Suppressor macrophage treated with lipopolysaccharide for 1 hour (primary cell): ENCODE measurements at regions not wholly inside any gene's neighbourhood (a gene's known extent, or its start where the extent isn't known, plus 50 kb on each side); places are given as distances from the start of the nearest gene placed in this dataset.
"Not testable (repeated sequence)": the region's sequence is repeated elsewhere in the genome, so short reads cannot be mapped to it uniquely, and the experiment has no call there.

Experiments
- DNase-seq, 3 donors: peaks; one replicate each; pipeline ENCODE4 v3.0.0-alpha.2; 2020 to 2022

DNA sequence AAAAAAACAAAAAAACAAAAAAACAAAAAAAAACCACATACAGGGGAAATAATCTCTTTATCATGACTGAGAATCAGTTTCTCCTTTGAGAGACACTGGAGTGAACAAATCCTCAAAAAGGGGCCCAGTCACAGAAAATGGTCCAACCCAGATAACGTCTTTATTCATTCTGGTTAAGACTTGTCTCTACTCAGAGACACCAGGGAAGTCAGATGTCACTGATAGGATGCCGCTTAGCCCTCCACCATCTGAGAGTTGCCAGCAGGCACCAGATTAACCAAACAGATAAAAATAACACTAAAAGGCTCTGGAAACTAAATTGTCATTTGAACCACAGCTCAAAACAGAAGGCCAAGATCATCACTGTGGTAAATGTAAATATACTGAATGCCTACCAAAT is 1163.4 kb upstream of the ATXN8OS start:
- no peak for DNase-seq

DNA sequence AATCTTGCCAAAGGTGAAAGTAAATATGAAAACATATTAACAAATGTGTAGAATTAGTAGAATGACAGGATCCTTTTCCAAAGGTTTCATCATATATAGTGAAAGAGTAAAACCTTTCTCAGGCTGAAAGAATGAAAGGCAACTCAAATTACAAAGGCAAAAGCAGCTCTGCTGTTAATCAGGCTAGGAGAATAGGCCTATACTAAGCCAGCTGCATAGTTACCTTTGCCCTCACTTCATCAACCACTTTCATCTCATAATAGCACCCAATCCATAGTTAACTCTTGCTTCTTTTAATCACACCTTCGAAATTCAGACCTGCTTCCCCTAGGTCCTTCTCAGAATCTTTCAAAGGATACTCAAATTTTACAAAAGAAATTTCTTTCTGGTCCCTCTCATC is 1167.6 kb upstream of the ATXN8OS start:
- DNase-seq: no peak

DNA sequence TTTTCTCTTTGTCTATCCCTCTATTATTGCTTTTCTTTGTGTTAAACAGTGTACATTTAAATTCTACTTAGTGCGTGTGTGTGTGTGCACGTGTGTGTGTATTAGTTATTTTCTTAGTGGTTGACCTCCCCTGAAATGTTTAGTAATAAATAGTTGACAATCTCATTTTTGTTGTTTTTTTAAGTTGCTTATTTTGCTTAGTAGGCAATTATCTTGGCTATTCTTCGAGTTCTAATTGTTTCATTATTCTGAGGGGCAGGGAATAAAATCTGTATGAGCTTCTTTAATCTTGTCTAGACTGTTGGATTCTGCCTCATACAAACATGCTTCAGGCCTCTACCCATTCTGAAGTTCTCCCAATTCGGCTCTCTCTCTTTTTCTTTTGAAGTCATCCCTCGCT is 1169.0 kb upstream of the ATXN8OS start:
- DNase-seq: no peak

DNA sequence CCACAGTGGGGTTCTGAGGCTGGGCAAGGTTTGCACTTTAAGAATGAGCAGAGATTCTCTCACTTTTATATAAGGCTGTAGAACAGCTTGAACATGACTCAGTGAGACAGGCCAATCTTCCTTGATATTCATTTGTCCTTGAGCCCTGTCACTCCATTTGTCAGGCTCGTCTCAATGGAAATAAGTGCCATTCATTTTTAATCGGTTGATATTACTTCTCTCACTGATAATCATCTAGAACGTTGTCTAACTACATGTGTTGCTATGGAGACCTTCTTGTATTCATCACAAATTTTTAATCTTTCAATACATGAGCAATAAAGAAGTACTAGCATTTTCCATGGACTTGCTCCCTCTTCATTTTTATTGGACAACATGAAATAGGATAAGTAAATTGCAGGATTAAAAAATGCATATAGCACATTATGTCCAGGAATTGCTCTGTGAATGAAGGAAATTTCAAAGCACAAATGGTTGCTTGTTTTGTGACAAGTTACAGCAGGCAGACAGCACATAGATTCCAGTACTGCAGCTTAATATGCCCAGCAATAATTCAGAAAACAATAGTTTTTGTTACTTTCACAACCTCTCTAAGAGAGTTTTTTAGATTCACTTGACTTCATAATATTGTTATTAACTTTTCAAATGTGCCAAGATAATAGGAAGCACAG is 1178.4 kb upstream of the ATXN8OS start:
- DNase-seq: no peak

DNA sequence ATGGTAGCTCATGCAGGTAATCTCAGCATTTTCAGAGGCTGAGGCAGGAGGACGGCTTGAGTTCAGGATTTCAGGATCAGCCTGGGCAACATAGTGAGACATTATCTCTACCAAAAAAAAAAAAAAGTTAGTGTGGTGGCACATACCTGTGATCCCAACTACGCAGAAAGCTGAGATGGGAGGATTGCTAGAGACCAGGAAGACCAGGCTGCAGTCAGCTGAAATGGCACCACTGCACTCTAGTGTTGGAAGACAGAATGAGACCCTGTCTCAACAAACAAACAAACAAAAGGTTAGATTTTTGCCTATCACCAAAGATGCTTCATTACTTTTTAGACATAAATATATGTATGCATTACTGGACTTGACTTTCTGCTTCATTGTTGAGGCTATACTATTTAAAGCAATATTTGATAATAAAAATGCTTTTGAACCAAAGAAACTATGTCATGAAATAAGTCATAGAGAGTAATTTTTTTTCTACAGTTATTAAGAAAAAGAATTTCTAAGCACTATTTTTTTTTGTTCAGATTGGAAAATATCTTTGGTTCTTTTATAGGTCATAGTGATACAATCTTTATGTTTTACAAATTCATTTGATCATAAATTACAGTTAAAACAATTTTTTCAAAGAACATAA is 1180.1 kb upstream of the ATXN8OS start:
- DNase-seq: no peak

DNA sequence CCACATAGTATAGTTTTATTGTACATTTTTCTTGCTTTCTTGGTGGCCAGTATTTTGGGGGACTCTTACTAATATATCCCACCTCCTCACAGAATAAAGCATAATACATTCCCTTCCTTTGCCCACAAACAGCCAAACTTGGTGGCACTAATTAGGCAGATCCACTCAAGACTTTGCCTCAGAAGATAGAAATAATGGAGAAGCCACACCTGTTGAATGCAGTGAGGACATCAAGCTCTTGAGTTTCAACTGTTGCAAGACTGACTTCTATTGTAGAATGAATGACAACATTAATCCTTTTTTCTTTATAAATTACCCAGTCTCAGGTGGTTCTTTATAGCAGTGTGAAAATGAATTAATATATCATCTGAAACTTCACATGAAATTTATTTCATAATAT is 1183.6 kb upstream of the ATXN8OS start:
- no peak for DNase-seq

DNA sequence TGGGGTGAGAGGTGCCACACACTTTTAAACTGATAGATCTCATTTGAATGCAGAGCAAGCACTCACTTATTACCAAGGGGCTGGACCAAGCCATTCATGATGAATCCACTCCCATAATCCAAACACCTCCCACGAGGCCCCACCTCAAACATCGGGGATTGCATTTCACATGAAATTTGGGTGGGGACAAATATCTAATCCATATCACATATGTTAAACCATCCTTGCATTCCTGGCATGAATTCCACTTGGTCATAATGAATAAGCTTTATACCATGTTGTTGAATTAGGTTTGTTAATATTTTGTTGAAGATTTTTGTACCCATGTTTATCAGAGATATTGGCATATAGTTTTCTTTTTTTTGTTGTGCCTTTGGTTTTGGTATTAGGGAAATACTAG is 1198.7 kb upstream of the ATXN8OS start:
- no peak for DNase-seq

DNA sequence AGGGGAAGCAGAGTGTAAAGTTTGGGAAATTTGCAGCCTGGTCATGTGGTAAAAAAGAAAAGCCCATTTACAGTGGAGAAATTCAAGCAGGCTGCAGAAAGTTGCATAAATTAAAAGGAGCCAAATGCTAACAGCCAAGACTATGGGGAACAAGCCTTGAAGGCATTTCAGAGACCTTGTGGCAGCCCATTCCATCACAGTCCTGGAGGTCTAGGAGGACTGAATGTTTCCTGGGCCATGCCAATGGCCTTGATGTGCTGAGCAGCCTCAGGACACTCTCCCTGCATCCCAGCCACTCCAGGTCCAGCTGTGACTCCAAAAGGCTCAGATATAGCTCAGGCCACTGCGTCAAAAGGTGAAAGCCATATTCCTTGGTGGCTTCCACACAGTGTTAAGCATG is 1202.4 kb upstream of the ATXN8OS start:
- DNase-seq: no peak

DNA sequence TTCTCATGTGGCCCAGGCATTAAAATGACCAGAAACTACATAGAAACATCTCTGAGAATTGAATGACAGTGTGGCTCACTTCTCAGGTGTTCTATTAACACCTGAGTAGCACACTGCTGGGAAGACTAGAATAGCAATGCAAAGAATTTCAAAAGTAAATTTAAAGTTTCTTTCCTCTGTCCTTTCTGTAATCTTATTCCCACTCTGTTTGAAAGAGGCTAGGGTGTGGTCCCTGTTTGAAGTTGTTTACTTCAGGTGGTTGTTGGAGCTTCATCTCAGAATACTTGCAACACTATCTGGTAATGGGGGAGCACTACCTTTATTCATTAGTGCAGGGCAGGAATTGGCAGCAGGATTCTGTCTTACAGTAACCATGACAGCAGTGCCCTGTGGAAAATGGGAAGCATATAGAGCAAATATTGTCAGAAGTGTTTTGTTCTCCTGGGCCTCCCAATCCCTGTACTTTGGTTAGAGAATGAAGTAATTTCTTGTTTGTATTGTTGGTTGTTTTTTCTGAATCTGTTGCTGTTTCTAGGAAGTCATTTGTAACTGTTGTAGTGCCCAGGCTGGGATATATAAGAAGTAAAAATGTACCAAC is 1210.2 kb upstream of the ATXN8OS start:
- no peak for DNase-seq

DNA sequence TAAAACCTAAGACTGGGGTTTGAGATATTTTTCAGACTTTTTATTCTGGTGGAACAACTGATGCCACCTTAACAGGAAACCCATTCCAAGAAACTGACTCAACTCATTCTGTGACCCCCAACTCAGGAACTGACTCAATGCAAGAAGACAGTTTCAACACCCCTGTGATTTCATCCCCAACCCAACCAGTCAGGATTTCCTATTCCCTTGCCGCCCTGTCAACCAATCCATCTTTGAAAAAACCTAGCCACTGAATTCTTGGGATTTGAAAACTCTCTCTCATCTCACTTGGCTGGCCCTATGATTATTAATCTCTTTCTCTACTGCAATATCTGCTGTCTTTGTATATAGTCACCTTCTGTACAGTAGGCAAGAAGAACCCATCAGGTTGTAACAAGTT is 1211.9 kb upstream of the ATXN8OS start:
- no peak for DNase-seq

DNA sequence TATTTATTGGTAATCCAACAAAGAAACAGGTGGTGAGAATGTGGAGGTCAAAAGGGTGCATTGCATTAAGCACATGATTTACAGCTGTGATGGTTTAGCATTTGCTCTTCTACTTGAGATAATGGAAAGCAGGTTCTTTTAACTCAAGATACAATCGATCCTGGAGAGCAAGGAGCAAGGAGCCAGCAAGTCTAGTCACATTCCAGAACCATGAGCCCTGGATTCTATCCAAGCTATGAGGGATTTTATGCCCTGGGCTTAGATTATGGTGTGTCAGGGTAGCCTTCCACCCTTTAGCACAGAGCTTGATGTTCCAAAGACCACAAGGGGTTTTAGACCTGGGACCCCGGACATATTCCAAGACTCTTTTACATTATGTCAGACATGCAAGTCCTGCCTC is 1213.9 kb upstream of the ATXN8OS start:
- DNase-seq: not testable (repeated sequence)

DNA sequence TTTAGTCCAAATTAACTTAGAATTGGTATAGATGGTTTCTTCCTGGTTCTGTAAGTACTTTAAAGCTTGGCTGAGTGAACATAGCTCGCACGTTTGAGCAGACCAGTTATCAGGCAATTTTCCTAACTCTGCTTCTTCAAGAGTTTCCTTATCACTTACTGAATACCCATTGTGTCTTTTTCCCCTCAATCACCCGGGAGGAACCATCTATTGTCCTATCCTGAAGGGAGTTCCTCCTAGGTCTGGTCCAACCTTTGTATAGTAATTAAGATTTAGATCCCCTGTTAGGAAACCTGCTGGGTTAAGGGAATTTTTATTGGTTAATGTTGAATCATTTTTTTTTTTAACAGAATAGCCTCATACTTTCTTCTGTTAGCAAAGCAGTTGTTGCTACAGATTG is 1215.0 kb upstream of the ATXN8OS start:
- not testable (repeated sequence) for DNase-seq

DNA sequence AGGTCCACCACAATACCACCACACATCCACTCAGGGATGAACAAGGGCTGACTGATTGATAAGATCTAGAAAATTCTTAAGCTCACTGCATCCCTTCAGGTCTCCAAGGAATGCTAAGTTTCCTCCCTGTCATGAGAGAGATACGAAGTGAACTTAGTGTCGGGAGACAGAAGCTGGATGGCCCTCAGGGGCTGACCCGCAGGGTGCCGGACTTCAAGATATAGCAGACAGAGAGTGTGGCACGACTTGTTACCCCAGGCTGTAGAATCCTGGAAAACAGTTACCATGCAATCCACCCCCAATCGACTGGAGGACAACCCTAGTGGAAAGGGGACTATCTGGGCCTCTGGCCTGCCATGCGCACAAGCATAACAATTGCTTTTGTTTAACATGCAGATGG is 1217.5 kb upstream of the ATXN8OS start:
- DNase-seq: not testable (repeated sequence)

DNA sequence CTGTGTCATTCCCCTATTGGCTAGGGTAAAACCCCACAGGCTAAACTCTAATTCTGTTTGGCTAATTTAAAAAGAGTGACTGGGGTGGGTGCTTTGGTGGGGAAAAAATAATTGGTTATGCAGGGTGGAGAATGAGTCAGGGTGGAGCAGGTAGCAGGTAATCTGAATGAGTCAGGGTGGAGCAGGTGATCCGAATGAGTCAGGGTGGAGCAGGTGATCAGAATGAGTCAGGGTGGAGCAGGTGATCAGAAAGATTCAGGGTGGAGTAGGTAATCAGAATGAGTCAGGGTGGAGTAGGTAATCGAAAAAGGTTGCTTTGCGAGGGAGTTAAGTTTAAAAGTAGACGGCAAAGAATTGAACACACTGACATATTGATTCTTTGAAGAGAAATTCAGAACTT is 1218.8 kb upstream of the ATXN8OS start:
- no peak for DNase-seq

DNA sequence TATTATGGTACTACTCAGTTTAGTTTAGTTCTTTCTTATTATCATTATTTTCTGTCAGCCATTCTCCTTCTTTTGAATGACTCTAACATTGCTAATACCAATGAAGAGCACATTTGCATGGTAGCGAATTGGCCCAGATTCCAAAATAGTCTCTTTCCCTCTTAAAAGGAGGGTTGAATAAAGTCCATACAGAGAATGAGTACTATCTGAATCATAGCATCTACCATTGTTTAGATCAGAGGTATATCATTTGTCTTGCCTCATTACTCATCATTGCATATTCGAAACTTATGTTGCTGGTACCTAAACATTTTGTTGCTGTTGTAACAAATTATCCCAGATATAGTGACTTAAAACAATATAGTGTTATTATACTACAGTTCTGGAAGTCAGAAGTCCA is 1235.3 kb upstream of the ATXN8OS start:
- DNase-seq: no peak

DNA sequence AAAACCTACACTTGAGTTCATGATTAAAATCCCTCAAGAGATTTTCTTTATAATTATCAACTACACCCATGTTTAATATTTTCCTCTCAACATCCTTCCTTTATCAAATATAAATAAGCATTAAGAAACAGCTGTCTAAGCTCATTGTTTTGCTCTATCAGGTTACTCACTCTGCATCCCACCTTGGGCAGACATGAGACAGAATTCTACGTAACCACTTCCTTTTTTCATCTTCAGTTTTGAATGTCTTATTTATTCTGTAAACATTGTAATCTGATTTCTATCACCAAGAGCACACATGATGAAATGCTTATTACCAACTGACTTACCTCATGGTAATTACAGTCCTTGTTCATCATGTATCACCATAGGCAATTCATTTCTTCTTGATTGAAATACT is 1256.6 kb upstream of the ATXN8OS start:
- no peak for DNase-seq

DNA sequence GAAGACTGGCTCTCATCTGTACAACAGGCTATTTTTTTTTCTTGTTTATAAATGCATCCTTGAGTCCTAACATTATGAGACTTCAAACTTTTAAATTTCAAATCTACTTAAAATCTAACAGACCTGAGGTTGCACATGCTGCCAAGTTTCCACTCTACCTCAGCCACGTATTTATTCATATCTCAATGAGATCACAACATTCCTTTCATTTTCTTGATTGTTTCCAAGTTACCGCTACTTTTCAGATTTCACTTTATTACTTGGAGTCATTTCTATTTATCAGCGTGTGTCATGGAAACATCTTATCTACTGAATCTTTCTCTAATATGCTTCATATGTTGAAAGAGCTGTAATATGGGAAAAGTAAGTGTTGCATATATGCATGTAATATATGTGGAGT is 1257.5 kb upstream of the ATXN8OS start:
- DNase-seq: no peak

DNA sequence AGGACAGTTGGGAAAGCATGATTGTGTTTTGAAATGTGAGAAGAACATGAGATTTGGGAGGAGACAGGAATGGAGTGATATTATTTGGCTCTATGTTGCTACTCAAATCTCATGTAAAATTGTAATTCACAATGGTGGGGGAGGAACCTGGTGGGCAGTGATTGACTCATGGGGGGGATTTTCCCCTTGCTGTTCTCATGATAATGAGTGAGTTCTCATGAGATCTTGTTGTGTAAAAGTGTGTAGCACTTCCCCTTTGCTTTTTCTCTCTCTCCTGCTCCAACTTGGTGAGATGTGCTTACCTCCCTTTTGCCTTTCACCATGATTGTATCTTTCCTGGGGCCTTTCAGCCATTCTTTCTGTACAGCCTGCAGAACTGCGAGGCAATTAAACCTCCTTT is 1261.0 kb upstream of the ATXN8OS start:
- DNase-seq: no peak

DNA sequence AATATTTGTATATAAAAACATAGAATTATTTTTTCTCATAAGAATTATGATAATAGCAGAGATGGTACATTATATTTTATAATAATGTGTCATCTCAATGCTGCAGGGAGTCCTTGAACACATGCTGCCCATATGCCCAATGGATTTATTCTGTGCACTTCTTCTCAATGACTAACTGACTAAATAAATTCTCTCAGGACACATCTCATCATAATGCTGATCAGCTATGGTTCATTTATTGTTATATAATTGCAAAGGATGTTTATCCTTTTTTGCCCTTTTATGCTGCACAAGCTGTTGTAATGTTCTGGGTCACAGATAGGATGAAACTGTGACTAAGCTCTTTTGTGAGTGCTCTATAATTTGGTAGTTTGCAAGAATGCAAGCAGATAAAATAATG is 1273.3 kb upstream of the ATXN8OS start:
- DNase-seq: no peak

DNA sequence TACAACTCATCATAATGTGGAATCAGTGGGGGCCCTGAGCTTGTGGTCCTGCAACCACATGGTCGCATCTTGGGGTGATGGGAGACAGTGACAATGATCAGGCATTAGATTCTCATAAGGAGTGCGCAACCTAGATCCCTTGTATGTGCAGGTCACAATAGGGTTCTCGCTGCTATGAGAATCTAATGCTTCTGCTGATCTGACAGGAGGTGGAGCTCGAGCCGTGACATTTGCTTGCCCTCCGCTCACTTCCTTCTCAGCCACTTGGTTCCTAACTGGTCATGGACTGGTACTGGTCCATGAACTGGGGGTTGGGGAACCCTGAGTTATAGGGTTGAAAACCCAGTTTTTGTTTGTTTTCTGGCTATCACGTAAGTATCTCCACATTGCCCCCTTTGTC is 1290.9 kb upstream of the ATXN8OS start:
- no peak for DNase-seq

DNA sequence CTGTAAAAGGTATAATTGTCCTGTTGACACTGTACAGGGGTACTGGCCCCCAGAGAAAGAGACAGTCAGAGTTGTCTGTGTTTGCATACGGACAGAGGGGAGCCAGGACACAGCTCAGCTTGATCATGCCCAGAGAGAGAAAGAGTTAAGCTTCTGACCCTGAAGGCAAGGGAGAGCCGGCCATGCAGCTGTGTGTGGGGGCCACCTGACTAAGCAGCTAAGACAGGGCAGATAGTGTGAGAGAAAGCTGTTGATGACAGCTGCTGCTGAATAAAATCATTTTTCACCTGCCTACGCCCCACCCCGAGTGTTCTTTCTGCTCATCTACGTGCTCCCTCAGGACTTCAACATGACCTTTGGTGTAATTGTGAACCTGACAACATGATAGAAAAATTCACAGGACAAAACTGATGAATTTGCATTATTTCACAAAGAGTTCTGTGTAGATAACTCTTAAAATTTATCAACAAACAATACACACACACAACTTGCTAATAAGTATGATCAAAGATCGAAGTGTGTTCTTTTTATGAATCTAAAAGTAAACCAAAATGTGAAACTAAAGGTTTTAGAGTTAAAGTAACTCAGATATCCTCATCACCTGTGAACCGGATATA is 1294.3 kb upstream of the ATXN8OS start:
- no peak for DNase-seq

DNA sequence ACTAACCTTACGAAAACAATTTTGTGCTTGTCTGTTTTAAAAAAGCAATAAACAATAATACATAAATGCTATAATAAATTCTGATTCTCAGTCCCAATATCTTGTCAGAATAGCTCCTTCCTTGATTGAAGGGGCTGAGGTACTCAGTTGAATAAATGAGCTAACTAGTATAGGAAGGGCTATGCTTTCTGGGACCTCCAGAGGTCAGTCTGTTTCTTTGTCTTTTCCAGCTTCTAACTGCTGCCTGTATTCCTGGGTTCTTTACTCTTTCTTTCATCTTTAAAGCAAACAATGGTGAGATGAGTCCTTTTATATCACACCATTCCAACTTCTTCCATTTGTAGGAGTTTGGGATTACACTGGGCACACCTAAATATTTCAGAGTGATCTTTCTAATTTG is 1297.0 kb upstream of the ATXN8OS start:
- no peak for DNase-seq

DNA sequence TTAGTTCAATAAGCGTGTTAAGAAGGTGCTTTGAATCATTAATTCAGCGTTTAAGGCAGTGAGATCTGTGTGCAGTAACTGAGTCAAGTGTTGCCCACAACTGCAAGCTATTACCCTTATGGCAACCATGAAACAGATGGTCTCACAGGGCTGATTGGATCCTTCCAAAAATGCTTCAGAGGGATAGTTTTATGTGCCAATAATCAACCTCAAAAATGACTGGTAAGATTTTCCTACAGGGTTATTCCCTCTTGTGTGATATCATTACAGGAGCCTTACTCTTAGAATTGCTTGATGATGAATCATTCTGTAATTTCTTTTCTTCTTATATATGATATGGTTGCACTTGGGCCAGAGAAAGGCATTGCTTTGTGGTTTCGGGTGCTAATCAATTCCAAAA is 1299.2 kb upstream of the ATXN8OS start:
- DNase-seq: no peak

DNA sequence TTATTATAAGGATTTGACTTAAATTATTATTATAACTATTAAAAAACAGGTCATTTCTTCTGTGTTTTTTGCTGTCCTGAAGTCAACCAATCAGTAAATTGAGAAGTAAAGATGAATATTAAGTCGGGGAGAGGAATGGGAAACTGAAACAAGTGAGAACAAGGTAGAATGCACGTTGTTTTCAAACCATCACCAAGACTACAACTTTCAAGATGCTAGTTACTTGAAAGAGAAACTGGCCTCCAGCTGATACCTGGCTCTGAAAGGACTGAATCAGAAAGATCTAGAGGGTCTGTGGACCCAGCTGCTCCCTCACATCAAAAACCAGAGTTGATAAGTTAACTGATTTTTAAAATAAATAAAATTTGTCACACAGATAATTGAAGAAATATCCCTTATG is 1301.5 kb upstream of the ATXN8OS start:
- no peak for DNase-seq
